ENCODE measurements at regions not wholly inside any gene's neighbourhood (a gene's known extent, or its start where the extent isn't known, plus 50 kb on each side); places are given as distances from the start of the nearest gene placed in this dataset.
A peak's percentile ranks its signal among the peaks of the same experiment; 100 is the strongest.

DNA sequence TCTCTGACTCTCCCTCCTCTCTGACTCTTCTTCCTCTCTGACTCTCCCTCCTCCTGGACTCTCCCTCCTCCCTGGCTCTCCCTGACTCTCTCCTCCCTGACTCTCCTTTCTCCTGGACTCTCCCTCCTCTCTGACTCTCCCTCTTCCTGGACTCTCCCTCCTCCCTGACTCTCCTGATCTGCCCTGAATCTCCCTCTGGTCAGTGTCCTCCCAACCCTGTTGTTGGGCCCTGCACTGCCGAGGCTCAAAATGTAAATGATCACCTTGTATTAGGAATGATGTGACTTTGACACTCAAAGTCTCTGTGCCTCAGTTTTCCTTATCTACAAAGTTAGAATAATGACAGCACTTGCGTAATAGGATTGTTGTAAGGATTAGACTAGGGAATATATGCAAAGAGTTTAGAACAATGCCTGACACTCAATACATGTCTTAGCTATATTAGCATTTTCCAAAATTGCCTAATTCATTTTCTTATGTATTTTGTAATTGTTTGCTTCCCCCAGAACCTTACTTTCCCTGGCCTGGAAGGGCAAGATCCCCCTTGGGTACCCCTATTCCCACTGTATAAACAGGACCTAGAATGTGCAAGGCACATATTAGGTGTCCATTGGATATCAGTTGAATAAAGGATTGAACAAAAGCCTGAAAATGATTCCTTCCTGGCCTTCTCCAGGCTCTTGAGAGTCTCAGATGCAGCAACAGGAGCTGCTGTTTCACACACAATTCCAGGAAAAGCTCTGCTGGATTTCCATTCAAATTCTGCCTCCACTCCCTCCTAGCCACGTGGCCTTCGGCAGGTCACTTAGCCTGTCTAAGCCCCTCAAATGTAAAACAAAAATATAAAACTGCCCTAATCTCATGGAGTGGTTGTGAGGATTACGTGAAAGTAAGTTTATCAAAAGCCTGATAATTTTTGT, 170.1 kb downstream of the INHBB start:
- Histone ChIP-seq H3K9ac (ENCODE audit: insufficient read depth, low read depth, low read length) (no peak overlapping the region), H3K9me3 (ENCODE audit: low read length) (no peaks in the 10 kb centered on the region), H3K4me1 (ENCODE audit: insufficient read depth, low read length) (peaks cover 57% of the 10 kb centered on the region), H2AFZ (ENCODE audit: low read length) (no peak overlapping the region), H4K20me1 (ENCODE audit: insufficient read depth, low read length) (no peaks in the 10 kb centered on the region), H3K4me2 (ENCODE audit: low read depth, low read length) (peak overlapping the region; percentile 35), H3K4me3 (replicated peaks in 1 of 3; ENCODE audit: insufficient read depth in 1 of 3, low read depth in 2 of 3, low read length in 3 of 3) (no peak overlapping the region), H3K79me2 (ENCODE audit: insufficient read depth, low read length) (no peaks in the 10 kb centered on the region), H3K27ac (ENCODE audit: extremely low read length, insufficient read depth, low read length) (no peak overlapping the region), H3K36me3 (replicated peaks in 1 of 2; ENCODE audit: control insufficient read depth in 1 of 2, insufficient read depth in 2 of 2, low read length in 2 of 2) (no peaks in the 10 kb centered on the region), H3K27me3 (ENCODE audit: control insufficient read depth in 1 of 2, insufficient read depth in 2 of 2, low read length in 2 of 2) (peaks cover under 1 to 21% of the 10 kb centered on the region in 2 experiments; a peak in 4 of 5 replicates)
- ATAC-seq: no peak
- no peak for DNase-seq (ENCODE audit: low spot score)
- no TSS peak for BruUV-seq (replicated peaks)
- ChIA-PET CTCF (ENCODE audit: low intra/inter-chr PET ratio, low total read pairs) (interaction anchor here (1.9 kb wide), 1 partner anchor 36 kb away, joined by 6 read pairs; no protein-coding TSS in a partner anchor), POLR2A (interaction anchor here (2.4 kb wide), 1 partner anchor 49 kb away, joined by 13 read pairs; no protein-coding TSS in a partner anchor)
- in situ Hi-C loops (cut with HindIII; ENCODE audit: extremely low pct_ligation_motif_present, low pct_unique_long_range_greater_than_20kb) (loop anchor here (5.0 to 10.0 kb wide), 2 partner anchors 36 to 171 kb away; partner anchors contain the start of gene INHBB), intact Hi-C loops (cut with micrococcal nuclease; ENCODE audit: unreplicated experiment) (loop anchor here (2.0 to 5.0 kb wide), 3 partner anchors 37 to 174 kb away; no protein-coding TSS in a partner anchor)
- 35% methylated on average over 5 of the region's 5 CpGs for WGBS (ENCODE audit: low lambda C conversion rate)
- FAIRE-seq: no peak
- TF ChIP-seq SOX13 (IDR thresholded peaks at IDR 0.05): no peak
- TF ChIP-seq SOX13 (CRISPR knock-in tag; conservative IDR thresholded peaks at IDR 0.05 in 1 of 2, IDR thresholded peaks at IDR 0.05 in 1 of 2): peak in 1 of 2 experiments; percentile 55; a peak in 2 of 4 replicates
- TF ChIP-seq CEBPG (CRISPR knock-in tag; IDR thresholded peaks at IDR 0.05): 0 out of 2 replicates have a peak, but pooled peaks have one; percentile 35
- TF ChIP-seq MIER2 (CRISPR knock-in tag; IDR thresholded peaks at IDR 0.05): no peak
- peak; percentile 19; the same call in 1 of the 2 replicates for TF ChIP-seq SOX5 (CRISPR knock-in tag; IDR thresholded peaks at IDR 0.05; ENCODE audit: borderline replicate concordance)
- TF ChIP-seq ZNF75D (CRISPR knock-in tag; IDR thresholded peaks at IDR 0.05; ENCODE audit: borderline replicate concordance): no peak
- TF ChIP-seq TP53 (CRISPR knock-in tag; conservative IDR thresholded peaks at IDR 0.05): no peak
- TF ChIP-seq, protein P1, sequence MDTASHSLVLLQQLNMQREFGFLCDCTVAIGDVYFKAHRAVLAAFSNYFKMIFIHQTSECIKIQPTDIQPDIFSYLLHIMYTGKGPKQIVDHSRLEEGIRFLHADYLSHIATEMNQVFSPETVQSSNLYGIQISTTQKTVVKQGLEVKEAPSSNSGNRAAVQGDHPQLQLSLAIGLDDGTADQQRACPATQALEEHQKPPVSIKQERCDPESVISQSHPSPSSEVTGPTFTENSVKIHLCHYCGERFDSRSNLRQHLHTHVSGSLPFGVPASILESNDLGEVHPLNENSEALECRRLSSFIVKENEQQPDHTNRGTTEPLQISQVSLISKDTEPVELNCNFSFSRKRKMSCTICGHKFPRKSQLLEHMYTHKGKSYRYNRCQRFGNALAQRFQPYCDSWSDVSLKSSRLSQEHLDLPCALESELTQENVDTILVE (CRISPR knock-in tag; IDR thresholded peaks at IDR 0.05): 0 out of 2 replicates have a peak, but pooled peaks have one; percentile 16
- no peak for TF ChIP-seq ZBTB39 (CRISPR knock-in tag; IDR thresholded peaks at IDR 0.05)
- peak; percentile 58; the same call in 1 of the 2 replicates for TF ChIP-seq CEBPB (IDR thresholded peaks at IDR 0.05; ENCODE audit: borderline replicate concordance, low read depth, low read length)
- TF ChIP-seq UBTF (CRISPR knock-in tag; IDR thresholded peaks at IDR 0.05): no peak
- TF ChIP-seq ZNF556 (CRISPR knock-in tag; IDR thresholded peaks at IDR 0.05; ENCODE audit: borderline replicate concordance): no peak
- peak; percentile 93 for TF ChIP-seq ZNF263 (CRISPR knock-in tag; IDR thresholded peaks at IDR 0.05)
- TF ChIP-seq NFE2L1 (CRISPR knock-in tag; IDR thresholded peaks at IDR 0.05; ENCODE audit: borderline replicate concordance): no peak
- TF ChIP-seq RNF219 (CRISPR knock-in tag; IDR thresholded peaks at IDR 0.05): no peak
